ENCODE measurements at regions not wholly inside any gene's neighbourhood (a gene's known extent, or its start where the extent isn't known, plus 50 kb on each side); places are given as distances from the start of the nearest gene placed in this dataset.

GRCh38 chr21:28823429-28823828 is 169.2 kb downstream of the LTN1 start:
- no peak overlapping the region for H3K4me3 ChIP-seq
- no peaks in the 10 kb centered on the region for H3K9me3 ChIP-seq
- TF ChIP-seq, protein P1, sequence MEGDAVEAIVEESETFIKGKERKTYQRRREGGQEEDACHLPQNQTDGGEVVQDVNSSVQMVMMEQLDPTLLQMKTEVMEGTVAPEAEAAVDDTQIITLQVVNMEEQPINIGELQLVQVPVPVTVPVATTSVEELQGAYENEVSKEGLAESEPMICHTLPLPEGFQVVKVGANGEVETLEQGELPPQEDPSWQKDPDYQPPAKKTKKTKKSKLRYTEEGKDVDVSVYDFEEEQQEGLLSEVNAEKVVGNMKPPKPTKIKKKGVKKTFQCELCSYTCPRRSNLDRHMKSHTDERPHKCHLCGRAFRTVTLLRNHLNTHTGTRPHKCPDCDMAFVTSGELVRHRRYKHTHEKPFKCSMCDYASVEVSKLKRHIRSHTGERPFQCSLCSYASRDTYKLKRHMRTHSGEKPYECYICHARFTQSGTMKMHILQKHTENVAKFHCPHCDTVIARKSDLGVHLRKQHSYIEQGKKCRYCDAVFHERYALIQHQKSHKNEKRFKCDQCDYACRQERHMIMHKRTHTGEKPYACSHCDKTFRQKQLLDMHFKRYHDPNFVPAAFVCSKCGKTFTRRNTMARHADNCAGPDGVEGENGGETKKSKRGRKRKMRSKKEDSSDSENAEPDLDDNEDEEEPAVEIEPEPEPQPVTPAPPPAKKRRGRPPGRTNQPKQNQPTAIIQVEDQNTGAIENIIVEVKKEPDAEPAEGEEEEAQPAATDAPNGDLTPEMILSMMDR (IDR thresholded peaks at IDR 0.05): no peak
- no peak for TF ChIP-seq POLR2A (IDR thresholded peaks at IDR 0.05)
- 41 to 50% (median 46%) methylated on average over 2 of the region's 2 CpGs for WGBS, 3 donors
- intact Hi-C loops (cut with DNase I): no loop called here
- no peak overlapping the region for H3K27ac ChIP-seq
- no peaks in the 10 kb centered on the region for H3K27me3 ChIP-seq
- no peak for DNase-seq
- peaks cover 5% of the 10 kb centered on the region for H3K4me1 ChIP-seq (ENCODE audit: insufficient read depth)
- no peaks in the 10 kb centered on the region for H3K36me3 ChIP-seq

GRCh38 chr21:28822486-28823335 is 170.0 kb downstream of the LTN1 start:
- Histone ChIP-seq H3K27me3 (no peaks in the 10 kb centered on the region), H3K36me3 (no peaks in the 10 kb centered on the region), H3K27ac (no peak overlapping the region), H3K4me3 (no peak overlapping the region), H3K4me1 (ENCODE audit: insufficient read depth) (peaks cover 5% of the 10 kb centered on the region), H3K9me3 (no peaks in the 10 kb centered on the region)
- DNase-seq: no peak
- WGBS, 3 donors: 7 to 13% (median 10%) methylated on average over 3 of the region's 3 CpGs
- intact Hi-C loops (cut with DNase I): no loop called here
- TF ChIP-seq, protein P1 (IDR thresholded peaks at IDR 0.05): no peak
- TF ChIP-seq POLR2A (IDR thresholded peaks at IDR 0.05) (no peak), EP300 (IDR thresholded peaks at IDR 0.05) (no peak)

DNA sequence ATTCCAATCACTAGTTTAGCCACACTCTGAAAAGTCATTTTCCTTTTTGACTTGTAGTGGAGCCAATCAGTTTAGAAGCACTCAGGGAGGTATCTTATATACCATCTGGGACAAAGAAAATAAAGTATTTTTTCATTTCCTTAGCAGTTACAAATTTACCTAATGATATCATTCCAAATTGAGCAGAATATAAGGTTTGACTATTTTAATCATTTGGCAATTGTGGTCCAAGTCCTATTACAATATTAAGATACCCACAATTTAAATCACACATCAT is 170.6 kb downstream of the LTN1 start:
- intact Hi-C loops (cut with DNase I): no loop called here
- no peak for TF ChIP-seq POLR2A (IDR thresholded peaks at IDR 0.05)
- TF ChIP-seq, protein P1 (IDR thresholded peaks at IDR 0.05): no peak
- TF ChIP-seq EP300 (IDR thresholded peaks at IDR 0.05): no peak
- Histone ChIP-seq H3K4me3 (no peak overlapping the region), H3K4me1 (ENCODE audit: insufficient read depth) (peaks cover 5% of the 10 kb centered on the region), H3K27ac (no peak overlapping the region), H3K27me3 (no peaks in the 10 kb centered on the region), H3K9me3 (no peaks in the 10 kb centered on the region), H3K36me3 (no peaks in the 10 kb centered on the region)
- DNase-seq: no peak

GRCh38 chr21:28821276-28822122 is 171.2 kb downstream of the LTN1 start:
- H3K4me1 ChIP-seq (ENCODE audit: insufficient read depth): peaks cover 5% of the 10 kb centered on the region
- H3K27me3 ChIP-seq: no peaks in the 10 kb centered on the region
- intact Hi-C loops (cut with DNase I): no loop called here
- no peak overlapping the region for H3K4me3 ChIP-seq
- H3K27ac ChIP-seq: no peak overlapping the region
- DNase-seq: no peak
- no peak for TF ChIP-seq EP300 (IDR thresholded peaks at IDR 0.05)
- no peaks in the 10 kb centered on the region for H3K36me3 ChIP-seq
- 72 to 79% (median 76%) methylated on average over 6 of the region's 6 CpGs for WGBS, 3 donors
- H3K9me3 ChIP-seq: no peaks in the 10 kb centered on the region
